DOHH2 (cell line): ENCODE measurements at regions not wholly inside any gene's neighbourhood (a gene's known extent, or its start where the extent isn't known, plus 50 kb on each side); places are given as distances from the start of the nearest gene placed in this dataset.

Experiments used
- H3F3A ChIP-seq: fragments of 200-600 bp; sonication (generic), shearing (Covaris generic); 2 replicates; pipeline ENCODE4 v1.6.0; 2016; ENCODE audit warnings: antibody characterized with exemption, mild to moderate bottlenecking; ENCODE audit not compliant: control insufficient read depth, insufficient read depth
- H3K27ac ChIP-seq: fragments of 200-600 bp; sonication (generic); 2 replicates; pipeline ENCODE4 v1.5.1; 2014; ENCODE audit warnings: low read depth, mild to moderate bottlenecking, low read length, moderate library complexity
- H3K27me3 ChIP-seq: fragments of 200-600 bp; sonication (generic); 2 replicates; pipeline ENCODE4 v1.6.1; 2014; ENCODE audit warnings: mild to moderate bottlenecking, low read length, mixed read lengths; ENCODE audit not compliant: control insufficient read depth
- H3K36me3 ChIP-seq: fragments of 200-600 bp; sonication (generic); 2 replicates; pipeline ENCODE4 v1.6.1; 2014; ENCODE audit warnings: mild to moderate bottlenecking, low read length, moderate library complexity, mixed read lengths; ENCODE audit not compliant: control insufficient read depth
- H3K4me1 ChIP-seq: fragments of 200-600 bp; sonication (generic); 2 replicates; pipeline ENCODE4 v1.6.1; 2014; ENCODE audit warnings: mild to moderate bottlenecking, low read length, mixed read lengths; ENCODE audit not compliant: control insufficient read depth
- H3K4me2 ChIP-seq: fragments of 200-600 bp; sonication (generic); 2 replicates; pipeline ENCODE4 v1.6.0; 2014; ENCODE audit warnings: mild to moderate bottlenecking, low read length, moderate library complexity
- H3K4me3 ChIP-seq: fragments of 200-600 bp; sonication (generic); 2 replicates; pipeline ENCODE4 v1.5.1; 2014; ENCODE audit warnings: mild to moderate bottlenecking, low read length, mixed read lengths
- H3K79me2 ChIP-seq: fragments of 200-600 bp; sonication (generic); 2 replicates; pipeline ENCODE4 v1.6.1; 2014; ENCODE audit warnings: mild to moderate bottlenecking, low read length, mixed read lengths; ENCODE audit not compliant: control insufficient read depth
- H3K9me2 ChIP-seq: fragments of 200-600 bp; sonication (generic); replicated peaks from 2 replicates; pipeline ENCODE4 v1.6.1; 2014; ENCODE audit warnings: mild to moderate bottlenecking, low read length, mixed read lengths; ENCODE audit not compliant: control insufficient read depth
- H3K9me3 ChIP-seq: fragments of 200-600 bp; sonication (generic); 2 replicates; pipeline ENCODE4 v1.6.1; 2014; ENCODE audit warnings: antibody characterized with exemption, low read length, mixed read lengths; ENCODE audit not compliant: control insufficient read depth, insufficient read depth
- H4K20me1 ChIP-seq: fragments of 200-600 bp; sonication (generic); 2 replicates; pipeline ENCODE4 v1.6.0; 2014; ENCODE audit warnings: low read depth, mild to moderate bottlenecking, antibody characterized with exemption, low read length, moderate library complexity; ENCODE audit not compliant: control insufficient read depth, insufficient read depth
- EZH2phosphoT487 ChIP-seq: fragments of 200-600 bp; sonication (generic); IDR thresholded peaks from 2 replicates; pipeline ENCODE4 v1.6.1; 2017; ENCODE audit warnings: borderline replicate concordance, mild to moderate bottlenecking, antibody characterized with exemption, low read length, moderate library complexity, mixed read lengths
- TF ChIP-seq, protein P1 (sequence below): fragments of 200-600 bp; sonication (generic); IDR thresholded peaks from one replicate; pipeline ENCODE4 v1.5.1; 2014; ENCODE audit warnings: antibody characterized with exemption, mild to moderate bottlenecking, low read depth, low read length; ENCODE audit not compliant: poor library complexity, severe bottlenecking

DNA sequence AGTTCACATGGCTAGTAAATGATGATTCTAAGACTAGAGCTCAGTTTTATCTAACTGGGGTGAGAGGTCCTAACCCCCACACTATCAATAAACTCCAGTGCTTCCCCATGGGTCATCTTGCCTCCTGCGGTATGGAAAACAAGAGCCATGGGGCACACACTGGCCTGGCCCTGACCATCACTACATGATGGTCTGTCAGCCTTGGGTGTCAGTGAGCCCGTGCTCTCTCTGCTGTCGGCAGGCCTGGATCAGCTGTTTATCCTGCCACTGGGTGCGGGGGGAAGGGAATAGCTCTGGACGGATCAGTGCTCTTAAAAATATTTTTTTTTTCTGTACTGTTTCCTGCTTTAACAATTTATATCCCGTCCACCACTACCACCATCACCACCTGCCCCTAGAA is 255.0 kb upstream of the ADGRL2 start:
- Histone ChIP-seq H3K4me2 (no peak overlapping the region), H3K36me3 (no peaks in the 10 kb centered on the region)
- TF ChIP-seq, protein P1, sequence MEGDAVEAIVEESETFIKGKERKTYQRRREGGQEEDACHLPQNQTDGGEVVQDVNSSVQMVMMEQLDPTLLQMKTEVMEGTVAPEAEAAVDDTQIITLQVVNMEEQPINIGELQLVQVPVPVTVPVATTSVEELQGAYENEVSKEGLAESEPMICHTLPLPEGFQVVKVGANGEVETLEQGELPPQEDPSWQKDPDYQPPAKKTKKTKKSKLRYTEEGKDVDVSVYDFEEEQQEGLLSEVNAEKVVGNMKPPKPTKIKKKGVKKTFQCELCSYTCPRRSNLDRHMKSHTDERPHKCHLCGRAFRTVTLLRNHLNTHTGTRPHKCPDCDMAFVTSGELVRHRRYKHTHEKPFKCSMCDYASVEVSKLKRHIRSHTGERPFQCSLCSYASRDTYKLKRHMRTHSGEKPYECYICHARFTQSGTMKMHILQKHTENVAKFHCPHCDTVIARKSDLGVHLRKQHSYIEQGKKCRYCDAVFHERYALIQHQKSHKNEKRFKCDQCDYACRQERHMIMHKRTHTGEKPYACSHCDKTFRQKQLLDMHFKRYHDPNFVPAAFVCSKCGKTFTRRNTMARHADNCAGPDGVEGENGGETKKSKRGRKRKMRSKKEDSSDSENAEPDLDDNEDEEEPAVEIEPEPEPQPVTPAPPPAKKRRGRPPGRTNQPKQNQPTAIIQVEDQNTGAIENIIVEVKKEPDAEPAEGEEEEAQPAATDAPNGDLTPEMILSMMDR, result no peak
- no peak for TF ChIP-seq EZH2phosphoT487

DNA sequence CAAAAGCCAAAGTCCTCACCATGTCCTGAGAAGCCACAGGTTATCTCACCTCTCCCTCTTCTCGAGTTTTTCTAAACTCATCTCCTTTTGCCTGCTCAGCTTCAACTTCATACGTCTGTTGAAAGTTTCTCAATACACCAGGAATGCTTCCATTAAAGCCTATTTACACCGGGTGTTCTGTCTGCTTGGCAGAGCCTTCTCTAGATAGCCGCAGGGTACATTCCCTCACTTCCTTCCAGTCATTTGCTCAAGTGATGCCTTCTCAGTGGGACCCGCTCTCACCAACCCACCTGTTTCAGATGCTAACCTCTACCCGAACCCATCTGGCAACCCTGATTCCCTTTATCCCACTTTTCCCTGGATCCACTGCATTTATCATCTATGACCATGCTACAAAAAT is 257.0 kb upstream of the ADGRL2 start:
- Histone ChIP-seq H3K27me3 (no peaks in the 10 kb centered on the region), H3K79me2 (no peaks in the 10 kb centered on the region), H3K36me3 (no peaks in the 10 kb centered on the region), H3K9me2 (no peaks in the 10 kb centered on the region), H3K27ac (no peak overlapping the region), H3F3A (no peaks in the 10 kb centered on the region), H3K9me3 (no peaks in the 10 kb centered on the region), H3K4me3 (no peak overlapping the region), H3K4me1 (no peaks in the 10 kb centered on the region), H4K20me1 (no peaks in the 10 kb centered on the region), H3K4me2 (no peak overlapping the region)
- TF ChIP-seq, protein P1, result no peak
- TF ChIP-seq EZH2phosphoT487, result no peak

More for the DNA sequence above, 255.0 kb upstream of the ADGRL2 start:
- H3F3A ChIP-seq, result no peaks in the 10 kb centered on the region
- no peaks in the 10 kb centered on the region for H3K27me3 ChIP-seq
- H3K4me1 ChIP-seq, result no peaks in the 10 kb centered on the region
- H4K20me1 ChIP-seq, result no peaks in the 10 kb centered on the region
- H3K9me2 ChIP-seq, result no peaks in the 10 kb centered on the region
- H3K4me3 ChIP-seq, result no peak overlapping the region
- H3K9me3 ChIP-seq, result no peaks in the 10 kb centered on the region
- H3K79me2 ChIP-seq, result no peaks in the 10 kb centered on the region
- no peak overlapping the region for H3K27ac ChIP-seq

DNA sequence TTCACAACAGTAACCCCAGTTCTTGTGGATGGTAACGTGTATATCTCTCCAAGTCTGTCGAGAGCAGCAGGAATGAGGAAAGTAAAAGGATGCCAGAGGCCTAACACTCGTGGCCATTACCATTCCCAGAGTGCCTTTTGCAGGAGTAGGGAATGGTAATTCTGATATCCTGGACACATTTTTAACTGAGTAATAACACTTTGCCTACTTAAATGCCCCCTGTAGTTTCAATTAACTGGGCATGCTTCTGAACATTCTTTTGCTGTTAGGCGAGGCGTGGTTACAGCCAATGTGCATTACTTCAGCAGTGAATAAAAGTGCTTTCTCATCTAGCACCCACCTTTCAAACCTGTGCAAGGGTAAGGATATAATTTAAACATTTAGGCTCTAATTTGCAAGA is 258.5 kb upstream of the ADGRL2 start:
- Histone ChIP-seq H3K79me2 (no peaks in the 10 kb centered on the region), H3K9me2 (no peaks in the 10 kb centered on the region), H3K4me3 (no peak overlapping the region), H3K4me1 (no peaks in the 10 kb centered on the region), H3K27me3 (no peaks in the 10 kb centered on the region), H3K36me3 (no peaks in the 10 kb centered on the region), H4K20me1 (no peaks in the 10 kb centered on the region), H3K9me3 (no peaks in the 10 kb centered on the region), H3K4me2 (no peak overlapping the region), H3K27ac (no peak overlapping the region), H3F3A (no peaks in the 10 kb centered on the region)
- TF ChIP-seq EZH2phosphoT487, result no peak
- TF ChIP-seq, protein P1, result no peak

DNA sequence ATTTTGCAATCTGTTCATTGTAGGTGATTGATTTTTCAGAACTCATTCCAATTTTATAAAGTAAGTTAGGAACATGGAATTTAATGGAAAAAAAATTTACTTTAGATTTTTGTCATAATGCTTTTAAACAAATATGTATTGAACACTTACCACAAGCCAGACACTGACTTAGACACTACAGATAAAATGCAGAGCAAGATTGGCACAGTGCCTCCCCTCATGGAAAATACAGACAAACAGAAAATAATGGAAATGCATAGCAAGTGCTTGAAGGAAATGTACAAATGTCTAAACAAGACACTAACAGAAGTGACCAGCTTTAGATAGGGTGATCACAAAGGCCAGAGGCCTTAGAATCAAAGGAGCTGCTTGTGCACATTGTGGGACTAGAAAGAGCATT is 260.5 kb upstream of the ADGRL2 start:
- no peak overlapping the region for H3K27ac ChIP-seq

More for the DNA sequence above, 260.5 kb upstream of the ADGRL2 start:
- H3F3A ChIP-seq, result no peaks in the 10 kb centered on the region
- no peaks in the 10 kb centered on the region for H3K9me2 ChIP-seq
- H3K4me1 ChIP-seq, result no peaks in the 10 kb centered on the region
- no peaks in the 10 kb centered on the region for H3K36me3 ChIP-seq
- H3K9me3 ChIP-seq, result no peaks in the 10 kb centered on the region
- no peak overlapping the region for H3K4me2 ChIP-seq
- H3K27me3 ChIP-seq, result no peaks in the 10 kb centered on the region
- H3K79me2 ChIP-seq, result no peaks in the 10 kb centered on the region
- no peak for TF ChIP-seq EZH2phosphoT487
- TF ChIP-seq, protein P1, result no peak
- no peak overlapping the region for H3K4me3 ChIP-seq
- no peaks in the 10 kb centered on the region for H4K20me1 ChIP-seq
